ENCODE measurements at regions not wholly inside any gene's neighbourhood (a gene's known extent, or its start where the extent isn't known, plus 50 kb on each side); places are given as distances from the start of the nearest gene placed in this dataset.

DNA sequence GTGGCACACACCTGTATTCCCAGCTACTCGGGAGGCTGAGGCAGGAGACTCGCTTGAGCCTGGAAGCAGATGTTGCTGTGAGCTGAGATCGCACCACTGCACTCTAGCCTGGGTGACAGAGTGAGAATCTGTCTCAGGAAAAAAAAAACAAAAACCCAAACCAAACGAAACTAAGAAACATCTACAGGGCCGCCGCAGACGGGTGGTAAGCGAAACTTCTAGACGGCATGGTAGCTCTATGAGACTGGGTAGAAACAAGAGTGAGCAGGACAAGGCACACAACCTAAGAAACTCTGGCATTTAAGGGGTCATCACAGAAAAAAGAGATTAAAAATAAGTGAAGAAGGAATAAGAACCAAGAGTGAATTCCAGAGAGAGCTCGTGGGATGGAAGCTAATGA is 454.8 kb upstream of the KLF4 start:
- TF ChIP-seq EZH2 (IDR thresholded peaks at IDR 0.05; ENCODE audit: borderline replicate concordance, low read depth, low read length, severe bottlenecking) (no peak), POLR2A (IDR thresholded peaks at IDR 0.05; ENCODE audit: low read depth, low read length) (no peak), POLR2AphosphoS5 (IDR thresholded peaks at IDR 0.05; ENCODE audit: insufficient read depth, low read depth, low read length) (no peak), JUN (IDR thresholded peaks at IDR 0.05; ENCODE audit: borderline replicate concordance, insufficient read depth, insufficient read length, low read depth) (no peak), GATA2 (IDR thresholded peaks at IDR 0.05; ENCODE audit: insufficient read depth, insufficient read length, low read depth, low read length) (no peak), MYC (IDR thresholded peaks at IDR 0.05; ENCODE audit: low read depth, low read length) (no peak), FOS (IDR thresholded peaks at IDR 0.05; ENCODE audit: borderline replicate concordance, insufficient read depth, low read length) (no peak)
- TF ChIP-seq, protein P1, sequence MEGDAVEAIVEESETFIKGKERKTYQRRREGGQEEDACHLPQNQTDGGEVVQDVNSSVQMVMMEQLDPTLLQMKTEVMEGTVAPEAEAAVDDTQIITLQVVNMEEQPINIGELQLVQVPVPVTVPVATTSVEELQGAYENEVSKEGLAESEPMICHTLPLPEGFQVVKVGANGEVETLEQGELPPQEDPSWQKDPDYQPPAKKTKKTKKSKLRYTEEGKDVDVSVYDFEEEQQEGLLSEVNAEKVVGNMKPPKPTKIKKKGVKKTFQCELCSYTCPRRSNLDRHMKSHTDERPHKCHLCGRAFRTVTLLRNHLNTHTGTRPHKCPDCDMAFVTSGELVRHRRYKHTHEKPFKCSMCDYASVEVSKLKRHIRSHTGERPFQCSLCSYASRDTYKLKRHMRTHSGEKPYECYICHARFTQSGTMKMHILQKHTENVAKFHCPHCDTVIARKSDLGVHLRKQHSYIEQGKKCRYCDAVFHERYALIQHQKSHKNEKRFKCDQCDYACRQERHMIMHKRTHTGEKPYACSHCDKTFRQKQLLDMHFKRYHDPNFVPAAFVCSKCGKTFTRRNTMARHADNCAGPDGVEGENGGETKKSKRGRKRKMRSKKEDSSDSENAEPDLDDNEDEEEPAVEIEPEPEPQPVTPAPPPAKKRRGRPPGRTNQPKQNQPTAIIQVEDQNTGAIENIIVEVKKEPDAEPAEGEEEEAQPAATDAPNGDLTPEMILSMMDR (IDR thresholded peaks at IDR 0.05; ENCODE audit: extremely low read depth in 1 of 2, insufficient read depth in 1 of 2, low read depth in 1 of 2, low read length in 2 of 2) = no peak
- TF ChIP-seq, protein P2, sequence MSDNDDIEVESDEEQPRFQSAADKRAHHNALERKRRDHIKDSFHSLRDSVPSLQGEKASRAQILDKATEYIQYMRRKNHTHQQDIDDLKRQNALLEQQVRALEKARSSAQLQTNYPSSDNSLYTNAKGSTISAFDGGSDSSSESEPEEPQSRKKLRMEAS (IDR thresholded peaks at IDR 0.05; ENCODE audit: insufficient read depth, insufficient read length) = no peak
- H3K4me1 ChIP-seq (ENCODE audit: control insufficient read depth, extremely low read depth, insufficient read depth, low read length) = no peaks in the 10 kb centered on the region
- H4K20me1 ChIP-seq (replicated peaks; ENCODE audit: control insufficient read depth, extremely low read depth, insufficient read depth, low read length) = no peaks in the 10 kb centered on the region
- H3K36me3 ChIP-seq (ENCODE audit: control insufficient read depth in 2 of 2, extremely low read depth in 1 of 2, insufficient read depth in 2 of 2, low read length in 2 of 2) = no peaks in the 10 kb centered on the region
- no peaks in the 10 kb centered on the region for H3K79me2 ChIP-seq (ENCODE audit: control insufficient read depth, insufficient read depth, low read length)
- DNase-seq (ENCODE audit: low read depth, low spot score) (no peak), FAIRE-seq (no peak)
- no peaks in the 10 kb centered on the region for H3K9me1 ChIP-seq (replicated peaks; ENCODE audit: control insufficient read depth, extremely low read depth, insufficient read depth, low read length)
- H3K27me3 ChIP-seq (ENCODE audit: control insufficient read depth in 2 of 2, insufficient read depth in 2 of 2, low read length in 2 of 2) = no peaks in the 10 kb centered on the region
- BruUV-seq (replicated peaks) = no TSS peak
- no peak overlapping the region for H3K4me3 ChIP-seq (replicated peaks in 1 of 3; ENCODE audit: insufficient read depth in 1 of 3, low read depth in 1 of 3, low read length in 3 of 3)
- H3K9me3 ChIP-seq (replicated peaks; ENCODE audit: control insufficient read depth, insufficient read depth, low read length) = no peaks in the 10 kb centered on the region
- no peak overlapping the region for H3K4me2 ChIP-seq (ENCODE audit: insufficient read depth, low read length)
- no peak overlapping the region for H3K27ac ChIP-seq (ENCODE audit: insufficient read depth, low read depth, low read length)
- POLR2A ChIA-PET = no interaction called here
- H3K9ac ChIP-seq (replicated peaks; ENCODE audit: extremely low read depth, insufficient read depth, low read length) = no peak overlapping the region
- intact Hi-C loops (cut with micrococcal nuclease) (no loop called here), dilution Hi-C loops (cut with MboI; ENCODE audit: extremely low pct_ligation_motif_present, low sequenced_read_pairs) (no loop called here)
- CTCF ChIA-PET = interaction anchor here (1.7 kb wide), 1 partner anchor 15 kb away, joined by 3 read pairs; no protein-coding TSS in a partner anchor
- no peak overlapping the region for H2AFZ ChIP-seq (ENCODE audit: low read depth, low read length)

All from endothelial cell of umbilical vein (primary cell).